SK-N-MC (cell line): ENCODE measurements at regions not wholly inside any gene's neighbourhood (a gene's known extent, or its start where the extent isn't known, plus 50 kb on each side); places are given as distances from the start of the nearest gene placed in this dataset.

Source experiments
- DNase-seq: peaks from one replicate; pipeline ENCODE4 v3.0.0-alpha.2; 2011; ENCODE audit warnings: low read depth, low spot score
- H3K27ac ChIP-seq: fragments of 200-600 bp; sonication (generic); 2 replicates; pipeline ENCODE4 v1.5.1; 2016; ENCODE audit warnings: mixed run types
- H3K36me3 ChIP-seq: fragments of 200-600 bp; sonication (generic); 2 replicates; pipeline ENCODE4 v1.6.1; 2017; ENCODE audit warnings: antibody characterized with exemption, low read length, mixed read lengths; ENCODE audit not compliant: insufficient read depth
- H3K4me3 ChIP-seq: fragments of 200-600 bp; sonication (generic); 2 replicates; pipeline ENCODE4 v1.5.1; 2016
- H3K9ac ChIP-seq: fragments of 200-600 bp; sonication (generic); 2 replicates; pipeline ENCODE4 v1.8.0; 2017; ENCODE audit warnings: mixed run types, mixed read lengths; ENCODE audit not compliant: insufficient read length
- H3K9me3 ChIP-seq: fragments of 200-600 bp; sonication (generic); 2 replicates; pipeline ENCODE4 v1.6.1; 2017; ENCODE audit warnings: low read depth, mild to moderate bottlenecking, antibody characterized with exemption, low read length, moderate library complexity, mixed read lengths
- EZH2 ChIP-seq: fragments of 200-600 bp; sonication (generic); IDR thresholded peaks from one replicate; pipeline ENCODE4 v1.6.1; 2017; ENCODE audit warnings: antibody characterized with exemption
- FOXP2 ChIP-seq: optimal IDR thresholded peaks from 2 replicates; pipeline ENCODE3; 2011; ENCODE audit warnings: mild to moderate bottlenecking, moderate library complexity; ENCODE audit not compliant: insufficient read depth; ENCODE audit errors: extremely low read length, control extremely low read depth
- POLR2AphosphoS5 ChIP-seq: IDR thresholded peaks from 2 replicates; pipeline ENCODE4 v1.6.1; 2012; ENCODE audit warnings: mild to moderate bottlenecking, low read depth, low read length, borderline replicate concordance

- Histone ChIP-seq H3K9me3 (no peaks in the 10 kb centered on the region), H3K27ac (no peak overlapping the region), H3K36me3 (no peaks in the 10 kb centered on the region), H3K9ac (no peak overlapping the region), H3K4me3 (no peak overlapping the region)
- no peak for TF ChIP-seq FOXP2
- no peak for TF ChIP-seq EZH2
- no peak for TF ChIP-seq POLR2AphosphoS5
- DNase-seq = no peak
Measured at GRCh38 chr3:111339017-111339416, 203.0 kb upstream of the CD96 start.

GRCh38 chr3:111351334-111351733, 190.7 kb upstream of the CD96 start:
- H3K9ac ChIP-seq = no peak overlapping the region
- H3K27ac ChIP-seq = no peak overlapping the region
- TF ChIP-seq POLR2AphosphoS5 (no peak), FOXP2 (no peak), EZH2 (no peak)
- no peaks in the 10 kb centered on the region for H3K9me3 ChIP-seq
- H3K4me3 ChIP-seq = no peak overlapping the region
- no peaks in the 10 kb centered on the region for H3K36me3 ChIP-seq
- no peak for DNase-seq

GRCh38 chr3:111352585-111352984, 189.4 kb upstream of the CD96 start:
- Histone ChIP-seq H3K36me3 (no peaks in the 10 kb centered on the region), H3K27ac (no peak overlapping the region), H3K4me3 (no peak overlapping the region), H3K9ac (no peak overlapping the region), H3K9me3 (no peaks in the 10 kb centered on the region)
- DNase-seq = no peak
- no peak for TF ChIP-seq POLR2AphosphoS5
- no peak for TF ChIP-seq FOXP2
- no peak for TF ChIP-seq EZH2

GRCh38 chr3:111359261-111360030, 182.6 kb upstream of the CD96 start:
- Histone ChIP-seq H3K9me3 (no peaks in the 10 kb centered on the region), H3K36me3 (no peaks in the 10 kb centered on the region), H3K9ac (no peak overlapping the region), H3K4me3 (no peak overlapping the region), H3K27ac (no peak overlapping the region)
- no peak for DNase-seq
- no peak for TF ChIP-seq POLR2AphosphoS5

DNA sequence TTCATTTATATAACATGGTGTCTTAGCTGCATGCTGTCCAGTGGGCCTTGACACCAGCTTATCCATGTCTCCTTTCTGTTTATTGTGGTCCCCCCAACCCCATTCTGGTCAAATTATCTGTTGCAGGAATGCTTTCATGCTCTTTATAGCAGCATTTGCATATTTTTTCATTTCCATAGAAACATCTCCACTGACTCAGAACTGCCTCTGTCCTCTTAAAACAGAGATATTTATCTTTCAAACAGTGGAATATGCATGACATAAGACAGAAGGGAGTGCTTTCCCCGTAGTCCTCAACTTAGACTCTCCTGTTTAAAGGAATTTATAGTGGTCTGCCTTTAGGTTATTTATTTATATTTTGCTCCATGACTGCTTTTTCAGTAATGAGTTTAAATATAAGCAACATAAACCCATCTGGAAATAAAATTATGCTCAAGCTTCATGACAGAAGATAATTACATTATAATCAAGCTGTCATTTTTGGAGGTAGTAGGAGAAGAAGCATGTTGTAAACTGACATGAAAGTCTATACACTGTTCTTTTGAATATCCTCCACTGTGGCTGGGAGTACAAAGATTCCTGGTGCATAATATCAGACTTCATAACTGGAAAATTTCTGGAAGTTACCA, 179.5 kb upstream of the CD96 start:
- DNase-seq = no peak
- Histone ChIP-seq H3K4me3 (no peak overlapping the region), H3K27ac (no peak overlapping the region), H3K36me3 (no peaks in the 10 kb centered on the region), H3K9ac (no peak overlapping the region), H3K9me3 (no peaks in the 10 kb centered on the region)
- TF ChIP-seq FOXP2 = no peak

- TF ChIP-seq EZH2 (no peak), FOXP2 (no peak), POLR2AphosphoS5 (no peak)
- Histone ChIP-seq H3K27ac (no peak overlapping the region), H3K9me3 (no peaks in the 10 kb centered on the region), H3K36me3 (no peaks in the 10 kb centered on the region), H3K4me3 (no peak overlapping the region), H3K9ac (no peak overlapping the region)
- DNase-seq = no peak
Measured at GRCh38 chr3:111366515-111366914, 175.5 kb upstream of the CD96 start.

DNA sequence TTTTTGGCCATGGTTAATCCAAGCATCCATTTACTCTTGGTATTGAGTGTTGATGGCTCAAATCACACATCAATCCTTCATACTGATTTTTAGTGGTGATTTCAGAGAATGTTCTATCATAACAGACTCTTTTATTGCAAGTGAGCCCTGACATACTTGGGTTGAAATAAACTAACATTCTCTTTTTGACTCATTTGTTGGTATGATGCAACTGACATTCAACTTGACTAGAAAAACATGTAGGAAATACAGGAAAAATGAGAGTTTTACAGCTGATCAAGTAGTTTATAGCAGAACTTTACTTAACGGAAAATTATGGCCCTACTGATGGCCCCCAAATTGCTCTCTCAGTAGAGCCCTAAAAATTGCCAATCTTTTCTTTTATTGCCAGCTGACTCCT, 173.9 kb upstream of the CD96 start:
- H3K36me3 ChIP-seq = no peaks in the 10 kb centered on the region
- no peak overlapping the region for H3K9ac ChIP-seq
- H3K4me3 ChIP-seq = no peak overlapping the region
- H3K9me3 ChIP-seq = no peaks in the 10 kb centered on the region
- DNase-seq = no peak
- TF ChIP-seq POLR2AphosphoS5 (no peak), EZH2 (no peak)
- H3K27ac ChIP-seq = no peak overlapping the region

GRCh38 chr3:111369958-111370357, 172.0 kb upstream of the CD96 start:
- TF ChIP-seq EZH2 (no peak), POLR2AphosphoS5 (no peak), FOXP2 (no peak)
- Histone ChIP-seq H3K36me3 (no peaks in the 10 kb centered on the region), H3K9ac (no peak overlapping the region), H3K4me3 (no peak overlapping the region), H3K27ac (no peak overlapping the region), H3K9me3 (no peaks in the 10 kb centered on the region)
- no peak for DNase-seq

DNA sequence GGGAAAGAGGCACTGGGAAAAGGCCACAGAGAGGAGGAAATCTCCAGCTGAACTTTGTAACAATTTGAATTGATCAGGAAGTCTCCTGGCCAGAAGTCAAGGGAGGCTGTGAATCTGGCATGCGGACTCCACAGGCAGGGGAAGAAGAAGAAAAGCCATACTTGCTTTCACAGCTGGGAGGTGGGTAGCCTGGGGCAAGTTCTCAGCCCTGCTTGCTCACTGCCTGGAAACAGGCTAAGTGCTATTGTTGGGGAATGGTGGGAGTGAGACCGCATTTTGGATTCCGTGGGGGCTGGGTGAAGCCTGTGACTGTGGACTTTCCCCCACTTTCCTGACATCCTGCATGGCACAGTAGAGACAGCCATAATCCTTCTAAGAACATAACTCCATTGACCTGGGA, 168.8 kb upstream of the CD96 start:
- Histone ChIP-seq H3K9me3 (no peaks in the 10 kb centered on the region), H3K4me3 (no peak overlapping the region), H3K27ac (no peak overlapping the region), H3K9ac (no peak overlapping the region), H3K36me3 (no peaks in the 10 kb centered on the region)
- no peak for DNase-seq
- TF ChIP-seq EZH2 = no peak
- no peak for TF ChIP-seq FOXP2
- TF ChIP-seq POLR2AphosphoS5 = no peak
